Thymus (tissue), 11 donors: ENCODE measurements at regions not wholly inside any gene's neighbourhood (a gene's known extent, or its start where the extent isn't known, plus 50 kb on each side); places are given as distances from the start of the nearest gene placed in this dataset.

ENCODE experiments used
- DNase-seq, 9 donors: peaks; one replicate each; pipeline ENCODE4 v3.0.0-alpha.2; 2013; ENCODE audit warnings: low spot score in 9 of 9, low read depth in 6 of 9, missing footprints in 1 of 9
- H3K27ac ChIP-seq, 2 donors: one replicate each; pipeline ENCODE4 v1.5.1; 2013; ENCODE audit warnings: control low read depth in 1 of 2, low read depth in 1 of 2, low read length in 1 of 2, mild to moderate bottlenecking in 1 of 2, moderate library complexity in 1 of 2
- H3K27me3 ChIP-seq, 2 donors: one replicate each; pipeline ENCODE4 v1.5.1; 2013; ENCODE audit warnings: low read length in 1 of 2; ENCODE audit not compliant: control insufficient read depth in 2 of 2, insufficient read depth in 1 of 2
- H3K36me3 ChIP-seq, 2 donors: one replicate each; pipeline ENCODE4 v1.5.1; 2013; ENCODE audit warnings: low read length in 1 of 2, mild to moderate bottlenecking in 1 of 2, moderate library complexity in 1 of 2; ENCODE audit not compliant: control insufficient read depth in 2 of 2, insufficient read depth in 2 of 2
- H3K4me1 ChIP-seq, 2 donors: one replicate each; pipeline ENCODE4 v1.5.1; 2013; ENCODE audit warnings: low read length in 2 of 2; ENCODE audit not compliant: control insufficient read depth in 2 of 2, insufficient read depth in 2 of 2
- H3K4me3 ChIP-seq, 2 donors: one replicate each; pipeline ENCODE4 v1.5.1; 2013; ENCODE audit warnings: low read length in 2 of 2, control low read depth in 1 of 2, mild to moderate bottlenecking in 1 of 2
- H3K9me3 ChIP-seq, 2 donors: one replicate each; pipeline ENCODE4 v1.5.1; 2013; ENCODE audit warnings: low read length in 1 of 2, mild to moderate bottlenecking in 1 of 2; ENCODE audit not compliant: control insufficient read depth in 2 of 2, insufficient read depth in 1 of 2
- WGBS: extraction: QIAGEN DNeasy Blood & Tissue Kit; methylation state at CpG from one replicate; pipeline ENCODE4 v1.1.7; 2013; 5-methylcytosine and 5-hydroxymethylcytosine counted together
- donor health status: healthy.

- DNase-seq = no peak
- Histone ChIP-seq H3K27ac (no peak overlapping the region), H3K4me1 (no peaks in the 10 kb centered on the region), H3K9me3 (no peaks in the 10 kb centered on the region), H3K27me3 (no peaks in the 10 kb centered on the region), H3K4me3 (no peak overlapping the region), H3K36me3 (no peaks in the 10 kb centered on the region)
- WGBS = 81% methylated on average over 5 of the region's 5 CpGs
These were observed 189.1 kb downstream of the BMP2 start for GRCh38 chr20:6956574-6956973.

DNA sequence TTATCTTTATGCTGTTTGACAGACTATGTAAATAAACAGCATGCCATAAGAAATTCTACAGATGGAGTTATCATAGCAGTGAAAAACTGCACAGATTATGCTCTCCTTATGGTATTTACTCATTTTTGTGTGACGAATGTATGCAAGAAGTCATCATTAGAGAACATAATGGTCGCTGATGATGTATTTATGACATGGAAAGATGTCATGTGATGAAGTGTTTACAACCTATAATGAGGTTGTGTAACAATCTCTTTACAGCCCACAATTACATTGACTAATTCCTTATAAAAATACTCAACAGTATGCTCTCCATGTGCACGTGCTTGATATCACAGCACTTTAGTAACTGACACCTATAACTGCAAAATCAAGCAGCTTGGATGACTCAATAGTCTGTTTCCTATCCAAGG, 192.4 kb downstream of the BMP2 start:
- Histone ChIP-seq H3K9me3 (no peaks in the 10 kb centered on the region), H3K4me1 (no peaks in the 10 kb centered on the region), H3K27me3 (no peaks in the 10 kb centered on the region), H3K27ac (no peak overlapping the region), H3K36me3 (no peaks in the 10 kb centered on the region), H3K4me3 (no peak overlapping the region)
- DNase-seq = no peak
- WGBS = 93% methylated on average over 3 of the region's 3 CpGs

DNA sequence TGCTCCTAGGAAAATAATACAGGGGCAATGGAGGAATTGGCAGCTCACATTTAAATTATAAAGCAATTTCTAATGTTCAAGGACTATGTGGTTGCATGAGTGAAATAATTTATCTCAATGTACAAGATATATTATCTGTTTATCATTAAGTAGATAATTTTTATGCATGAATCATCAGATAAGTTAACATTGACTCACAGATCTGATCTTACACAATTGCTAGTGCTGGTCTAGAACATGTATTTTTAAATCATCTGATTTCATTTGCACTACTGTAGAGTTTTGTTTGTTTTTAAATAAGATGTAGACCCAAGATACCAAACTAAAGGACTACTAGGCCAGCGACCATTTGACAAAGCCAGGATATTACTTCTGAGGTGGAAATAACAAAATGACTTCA, 199.2 kb downstream of the BMP2 start:
- no peak overlapping the region for H3K27ac ChIP-seq
- H3K36me3 ChIP-seq = no peaks in the 10 kb centered on the region
- DNase-seq = no peak
- H3K9me3 ChIP-seq = no peaks in the 10 kb centered on the region
- H3K27me3 ChIP-seq = no peaks in the 10 kb centered on the region
- H3K4me3 ChIP-seq = no peak overlapping the region
- no peaks in the 10 kb centered on the region for H3K4me1 ChIP-seq
- 61% methylated on average over 1 of the region's 1 CpG for WGBS

- Histone ChIP-seq H3K4me1 (no peaks in the 10 kb centered on the region), H3K27me3 (no peaks in the 10 kb centered on the region), H3K27ac (no peak overlapping the region), H3K4me3 (no peak overlapping the region), H3K9me3 (no peaks in the 10 kb centered on the region), H3K36me3 (no peaks in the 10 kb centered on the region)
- no peak for DNase-seq
- WGBS = 95% methylated on average over 1 of the region's 1 CpG
These were observed 207.4 kb downstream of the BMP2 start for GRCh38 chr20:6974838-6975237.

DNA sequence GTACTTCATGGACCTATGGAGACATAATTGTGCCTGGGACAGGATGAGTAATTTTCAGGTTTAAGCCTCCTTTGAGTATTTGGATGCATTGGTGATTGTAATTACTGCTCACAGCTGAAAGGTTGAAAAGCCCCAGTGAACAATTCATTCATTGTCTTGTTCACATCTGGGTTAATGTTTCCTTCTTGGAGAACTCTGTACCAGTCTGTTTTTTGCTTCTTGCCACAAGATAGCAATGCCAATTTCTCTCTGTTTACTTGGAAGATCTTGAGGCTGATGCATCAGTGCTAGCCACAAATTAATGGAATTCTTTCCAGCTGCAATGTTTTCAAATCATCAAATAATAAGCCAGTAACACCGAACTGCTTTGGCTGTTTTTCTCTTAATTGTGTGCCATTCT, 207.8 kb downstream of the BMP2 start:
- no peak overlapping the region for H3K4me3 ChIP-seq
- no peak overlapping the region for H3K27ac ChIP-seq
- H3K4me1 ChIP-seq = no peaks in the 10 kb centered on the region
- H3K27me3 ChIP-seq = no peaks in the 10 kb centered on the region
- H3K9me3 ChIP-seq = no peaks in the 10 kb centered on the region
- no peaks in the 10 kb centered on the region for H3K36me3 ChIP-seq
- 94% methylated on average over 1 of the region's 1 CpG for WGBS
- no peak for DNase-seq

- Histone ChIP-seq H3K27ac (no peak overlapping the region), H3K27me3 (no peaks in the 10 kb centered on the region), H3K4me1 (no peaks in the 10 kb centered on the region), H3K4me3 (no peak overlapping the region), H3K36me3 (no peaks in the 10 kb centered on the region), H3K9me3 (no peaks in the 10 kb centered on the region)
- 95% methylated on average over 3 of the region's 3 CpGs for WGBS
- no peak for DNase-seq
These were observed 208.8 kb downstream of the BMP2 start for GRCh38 chr20:6976106-6976900.

GRCh38 chr20:6979621-6980020, 212.1 kb downstream of the BMP2 start:
- 92% methylated on average over 2 of the region's 2 CpGs for WGBS
- Histone ChIP-seq H3K27ac (no peak overlapping the region), H3K4me1 (no peaks in the 10 kb centered on the region), H3K4me3 (no peak overlapping the region), H3K27me3 (no peaks in the 10 kb centered on the region), H3K36me3 (no peaks in the 10 kb centered on the region), H3K9me3 (no peaks in the 10 kb centered on the region)
- no peak for DNase-seq

DNA sequence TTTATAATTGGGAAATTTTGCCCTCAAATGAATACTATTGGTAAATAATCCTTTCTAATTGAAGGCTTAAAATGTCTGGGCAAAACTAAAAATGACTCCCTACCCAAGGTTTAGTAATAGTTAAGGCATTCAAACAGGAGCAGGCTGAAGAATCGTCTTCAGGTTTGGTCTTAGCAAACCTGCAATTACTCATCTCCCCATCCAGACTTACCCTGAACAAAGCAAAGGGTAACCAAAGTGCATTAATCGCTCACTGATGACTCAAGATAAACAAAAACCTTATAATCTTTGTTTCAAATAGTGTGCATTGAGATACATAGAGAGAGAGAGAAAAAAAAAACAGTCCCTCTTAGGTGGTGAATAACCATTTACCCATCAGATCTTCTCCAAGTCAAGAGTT, 225.5 kb downstream of the BMP2 start:
- Histone ChIP-seq H3K27ac (no peak overlapping the region), H3K4me3 (no peak overlapping the region), H3K36me3 (no peaks in the 10 kb centered on the region), H3K27me3 (no peaks in the 10 kb centered on the region), H3K4me1 (no peaks in the 10 kb centered on the region), H3K9me3 (no peaks in the 10 kb centered on the region)
- 90% methylated on average over 2 of the region's 2 CpGs for WGBS
- no peak for DNase-seq

GRCh38 chr20:6993511-6993910, 226.0 kb downstream of the BMP2 start:
- WGBS = 91% methylated on average over 7 of the region's 7 CpGs
- H3K4me3 ChIP-seq = no peak overlapping the region
- no peaks in the 10 kb centered on the region for H3K4me1 ChIP-seq
- H3K36me3 ChIP-seq = no peaks in the 10 kb centered on the region
- no peak overlapping the region for H3K27ac ChIP-seq
- H3K27me3 ChIP-seq = no peaks in the 10 kb centered on the region
- no peak for DNase-seq
- H3K9me3 ChIP-seq = no peaks in the 10 kb centered on the region
